ENCODE measurements at regions not wholly inside any gene's neighbourhood (a gene's known extent, or its start where the extent isn't known, plus 50 kb on each side); places are given as distances from the start of the nearest gene placed in this dataset. TPM values are rescaled to one million over a fixed set of nuclear protein-coding genes. Genes with fewer than 3 reads are reported as not detected.

DNA sequence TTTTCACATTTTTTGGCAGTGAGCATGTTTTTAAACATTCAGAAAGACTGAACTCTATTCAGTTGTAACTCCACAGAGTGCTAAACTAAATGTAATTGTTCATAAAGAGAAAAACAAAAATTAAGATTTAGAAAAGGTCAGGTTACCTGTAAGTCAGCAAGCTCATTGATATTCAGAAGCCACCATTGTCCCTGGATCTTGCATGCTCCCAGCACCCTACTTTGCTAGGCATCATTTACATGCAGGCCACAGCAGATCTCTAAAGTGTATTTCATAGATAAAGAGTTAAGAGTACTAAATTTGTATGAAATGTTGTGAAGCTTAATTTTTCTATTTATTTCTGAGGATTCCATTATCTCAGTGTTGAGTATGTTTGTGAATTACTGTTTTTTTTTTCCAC, 64.8 kb upstream of the CDH19 start:
- TF ChIP-seq, protein P1, sequence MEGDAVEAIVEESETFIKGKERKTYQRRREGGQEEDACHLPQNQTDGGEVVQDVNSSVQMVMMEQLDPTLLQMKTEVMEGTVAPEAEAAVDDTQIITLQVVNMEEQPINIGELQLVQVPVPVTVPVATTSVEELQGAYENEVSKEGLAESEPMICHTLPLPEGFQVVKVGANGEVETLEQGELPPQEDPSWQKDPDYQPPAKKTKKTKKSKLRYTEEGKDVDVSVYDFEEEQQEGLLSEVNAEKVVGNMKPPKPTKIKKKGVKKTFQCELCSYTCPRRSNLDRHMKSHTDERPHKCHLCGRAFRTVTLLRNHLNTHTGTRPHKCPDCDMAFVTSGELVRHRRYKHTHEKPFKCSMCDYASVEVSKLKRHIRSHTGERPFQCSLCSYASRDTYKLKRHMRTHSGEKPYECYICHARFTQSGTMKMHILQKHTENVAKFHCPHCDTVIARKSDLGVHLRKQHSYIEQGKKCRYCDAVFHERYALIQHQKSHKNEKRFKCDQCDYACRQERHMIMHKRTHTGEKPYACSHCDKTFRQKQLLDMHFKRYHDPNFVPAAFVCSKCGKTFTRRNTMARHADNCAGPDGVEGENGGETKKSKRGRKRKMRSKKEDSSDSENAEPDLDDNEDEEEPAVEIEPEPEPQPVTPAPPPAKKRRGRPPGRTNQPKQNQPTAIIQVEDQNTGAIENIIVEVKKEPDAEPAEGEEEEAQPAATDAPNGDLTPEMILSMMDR (IDR thresholded peaks at IDR 0.05): no peak
- no peak for DNase-seq (ENCODE audit: low spot score)
- ATAC-seq (ENCODE audit: low FRiP score): no peak

DNA sequence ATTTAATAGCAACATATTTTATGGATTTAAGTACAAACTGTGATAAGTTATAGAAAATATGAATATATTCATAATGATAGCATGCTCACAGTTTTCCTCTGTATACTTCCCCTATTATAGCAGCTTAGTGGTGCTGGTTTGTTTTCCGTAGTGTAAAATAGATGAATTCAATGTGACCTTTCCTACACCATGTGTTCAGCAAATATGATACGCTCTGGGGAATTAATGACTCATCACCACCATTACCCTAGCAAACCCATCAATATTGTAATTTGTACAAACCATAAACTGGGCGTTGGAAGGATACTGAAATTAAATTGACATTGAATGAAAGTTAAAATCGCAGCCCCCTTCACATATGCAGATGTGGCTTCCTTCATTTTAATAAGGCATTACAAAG, 58.7 kb upstream of the CDH19 start:
- TF ChIP-seq, protein P1 (IDR thresholded peaks at IDR 0.05): no peak
- DNase-seq (ENCODE audit: low spot score) (no peak), ATAC-seq (ENCODE audit: low FRiP score) (no peak)

- ATAC-seq (ENCODE audit: low FRiP score) (no peak), DNase-seq (ENCODE audit: low spot score) (no peak)
- TF ChIP-seq, protein P1 (IDR thresholded peaks at IDR 0.05): no peak
Measured at GRCh38 chr18:66655407-66655806, 51.5 kb upstream of the CDH19 start.

Small RNAs in the stretch of these regions (small RNA-seq; reads per million reads assigned to genes)
- gene AC091042.1 (not detected), gene MIR5011 (not detected), gene RNU6-1037P (not detected), gene RPL31P9 (not detected)
